MM.1S (cell line): ENCODE measurements at regions not wholly inside any gene's neighbourhood (a gene's known extent, or its start where the extent isn't known, plus 50 kb on each side); places are given as distances from the start of the nearest gene placed in this dataset.
"Not testable (repeated sequence)": the region's sequence is repeated elsewhere in the genome, so short reads cannot be mapped to it uniquely, and the experiment has no call there.

ENCODE experiments used
- CTCF ChIP-seq: fragments of 300-600 bp; sonication (generic); IDR thresholded peaks from 2 replicates; pipeline ENCODE4 v1.5.1; 2016; ENCODE audit warnings: antibody characterized with exemption, low read length, mixed read lengths
- EZH2 ChIP-seq: fragments of 300-600 bp; sonication (generic); optimal IDR thresholded peaks from 2 replicates; pipeline ENCODE3; 2017; ENCODE audit warnings: low read depth, mild to moderate bottlenecking, antibody characterized with exemption, low read length, mixed read lengths

- not testable (repeated sequence) for TF ChIP-seq CTCF, EZH2
Measured at GRCh38 chr4:147259271-147259670, 221.6 kb upstream of the EDNRA start.
